Astrocyte of the spinal cord (primary cell): ENCODE measurements at regions not wholly inside any gene's neighbourhood (a gene's known extent, or its start where the extent isn't known, plus 50 kb on each side); places are given as distances from the start of the nearest gene placed in this dataset.

Source experiments
- DNase-seq: peaks from one replicate; pipeline ENCODE4 v3.0.0; 2011; ENCODE audit warnings: low read depth, low spot score
- H3K4me3 ChIP-seq: 2 replicates; pipeline ENCODE4 v1.5.1; 2011; ENCODE audit warnings: low read depth, mild to moderate bottlenecking, low read length, moderate library complexity
- in situ Hi-C: cut with HindIII; loops from 2 replicates; pipeline ENCODE4 v1.10.0; 2017; ENCODE audit warnings: low sequenced_read_pairs
- TF ChIP-seq, protein P1 (sequence below): IDR thresholded peaks from 2 replicates; pipeline ENCODE4 v1.5.1; 2012; ENCODE audit warnings: low read depth, mild to moderate bottlenecking, low read length, inconsistent platforms

DNA sequence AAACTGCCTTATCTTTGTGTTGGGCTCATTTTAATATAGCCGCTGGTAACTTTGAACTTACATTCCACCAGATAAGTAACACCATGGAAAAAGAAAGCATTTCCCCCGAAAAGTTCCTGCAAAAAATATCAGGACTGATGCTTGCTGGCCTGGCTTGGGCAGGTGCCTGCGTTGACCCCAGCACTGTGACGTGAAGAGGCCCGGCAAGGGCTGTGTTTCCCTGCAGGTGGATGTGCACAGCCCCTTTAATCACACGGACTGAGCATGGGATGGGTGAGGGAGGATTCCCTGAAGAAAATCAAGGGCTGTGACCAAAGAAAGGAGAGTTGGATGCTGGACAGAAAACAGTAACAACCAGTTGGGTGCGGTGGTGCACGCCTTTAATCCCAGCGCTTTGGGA, 138.2 kb downstream of the NSG2 start:
- DNase-seq = no peak
- in situ Hi-C loops = no loop called here
- H3K4me3 ChIP-seq = no peak overlapping the region
- TF ChIP-seq, protein P1, sequence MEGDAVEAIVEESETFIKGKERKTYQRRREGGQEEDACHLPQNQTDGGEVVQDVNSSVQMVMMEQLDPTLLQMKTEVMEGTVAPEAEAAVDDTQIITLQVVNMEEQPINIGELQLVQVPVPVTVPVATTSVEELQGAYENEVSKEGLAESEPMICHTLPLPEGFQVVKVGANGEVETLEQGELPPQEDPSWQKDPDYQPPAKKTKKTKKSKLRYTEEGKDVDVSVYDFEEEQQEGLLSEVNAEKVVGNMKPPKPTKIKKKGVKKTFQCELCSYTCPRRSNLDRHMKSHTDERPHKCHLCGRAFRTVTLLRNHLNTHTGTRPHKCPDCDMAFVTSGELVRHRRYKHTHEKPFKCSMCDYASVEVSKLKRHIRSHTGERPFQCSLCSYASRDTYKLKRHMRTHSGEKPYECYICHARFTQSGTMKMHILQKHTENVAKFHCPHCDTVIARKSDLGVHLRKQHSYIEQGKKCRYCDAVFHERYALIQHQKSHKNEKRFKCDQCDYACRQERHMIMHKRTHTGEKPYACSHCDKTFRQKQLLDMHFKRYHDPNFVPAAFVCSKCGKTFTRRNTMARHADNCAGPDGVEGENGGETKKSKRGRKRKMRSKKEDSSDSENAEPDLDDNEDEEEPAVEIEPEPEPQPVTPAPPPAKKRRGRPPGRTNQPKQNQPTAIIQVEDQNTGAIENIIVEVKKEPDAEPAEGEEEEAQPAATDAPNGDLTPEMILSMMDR = no peak

- H3K4me3 ChIP-seq = no peak overlapping the region
- in situ Hi-C loops = no loop called here
- no peak for DNase-seq
- TF ChIP-seq, protein P1 = no peak
These were observed 140.0 kb downstream of the NSG2 start for GRCh38 chr5:174185506-174185905.

- H3K4me3 ChIP-seq = no peak overlapping the region
- TF ChIP-seq, protein P1 = no peak
- in situ Hi-C loops = no loop called here
- DNase-seq = no peak
These were observed 140.7 kb downstream of the NSG2 start for GRCh38 chr5:174186096-174186695.

DNA sequence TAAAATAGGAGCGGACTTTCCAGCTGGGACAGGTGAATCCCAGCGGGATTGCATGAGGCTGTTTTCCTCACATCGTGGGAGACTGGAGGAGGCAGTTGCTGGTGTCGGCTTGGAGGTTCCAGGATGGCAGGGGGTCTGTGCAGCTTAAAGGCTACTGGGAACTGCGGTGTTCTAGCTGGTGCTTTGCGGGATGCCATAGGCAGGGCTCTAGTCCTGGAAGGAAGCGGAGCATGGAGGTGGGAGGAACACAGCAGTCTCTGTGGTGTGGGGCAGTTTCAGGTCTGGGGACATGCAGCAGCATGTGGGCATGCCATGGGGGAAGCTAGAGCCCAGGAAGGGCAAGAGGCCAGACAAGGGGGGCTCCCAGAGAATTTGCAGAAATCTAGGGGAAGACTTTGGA, 141.5 kb downstream of the NSG2 start:
- H3K4me3 ChIP-seq = no peak overlapping the region
- in situ Hi-C loops = no loop called here
- DNase-seq = no peak
- TF ChIP-seq, protein P1 = no peak

DNA sequence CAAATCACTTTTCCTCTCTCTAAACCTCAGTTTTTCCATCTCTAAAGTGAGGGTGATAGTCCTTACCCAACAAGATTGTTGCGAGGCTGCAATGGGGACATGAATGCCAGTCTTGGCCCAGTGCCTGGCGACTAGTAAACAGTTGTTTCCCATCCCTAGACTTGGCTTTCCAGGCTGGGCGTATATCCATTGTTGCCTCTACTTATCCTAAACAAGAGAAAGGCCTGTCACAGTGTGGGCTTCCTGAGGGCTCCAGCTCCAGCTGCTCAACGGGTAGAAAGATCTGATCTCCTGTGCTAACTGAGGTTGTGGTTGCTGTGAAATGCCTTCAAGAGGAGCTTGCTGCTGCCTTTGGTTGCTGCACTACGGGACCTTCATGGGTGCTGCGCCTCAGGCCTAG, 142.0 kb downstream of the NSG2 start:
- TF ChIP-seq, protein P1 = no peak
- no peak for DNase-seq
- H3K4me3 ChIP-seq = no peak overlapping the region
- in situ Hi-C loops = no loop called here

GRCh38 chr5:174188295-174188694, 142.8 kb downstream of the NSG2 start:
- TF ChIP-seq, protein P1 = no peak
- DNase-seq = no peak
- no peak overlapping the region for H3K4me3 ChIP-seq
- in situ Hi-C loops = no loop called here
